A673 (cell line): ENCODE measurements at regions not wholly inside any gene's neighbourhood (a gene's known extent, or its start where the extent isn't known, plus 50 kb on each side); places are given as distances from the start of the nearest gene placed in this dataset.

Experiments used
- CTCF ChIP-seq: fragments of 300-800, 200-600 bp; sonication (generic); conservative IDR thresholded peaks from 2 replicates; pipeline ENCODE4 v1.5.1; 2017; ENCODE audit warnings: low read depth, mild to moderate bottlenecking, antibody characterized with exemption, low read length, moderate library complexity, mixed read lengths
- EZH2 ChIP-seq: fragments of 200-600 bp; sonication (generic); IDR thresholded peaks from 2 replicates; pipeline ENCODE4 v1.6.1; 2017; ENCODE audit warnings: borderline replicate concordance, low read depth, mild to moderate bottlenecking, mixed read lengths, antibody characterized with exemption, low read length; ENCODE audit not compliant: poor library complexity, severe bottlenecking

GRCh38 chr11:80417681-80418080, 976.9 kb upstream of the TENM4 start:
- TF ChIP-seq CTCF, result no peak
- no peak for TF ChIP-seq EZH2
